Retinal pigment epithelial cell (primary cell): ENCODE measurements at regions not wholly inside any gene's neighbourhood (a gene's known extent, or its start where the extent isn't known, plus 50 kb on each side); places are given as distances from the start of the nearest gene placed in this dataset.

ENCODE experiments used
- DNase-seq: peaks from one replicate; pipeline ENCODE4 v3.0.0-alpha.2; 2010; ENCODE audit warnings: low read depth
- H3K4me3 ChIP-seq: 2 replicates; pipeline ENCODE4 v1.5.1; 2011; ENCODE audit warnings: mild to moderate bottlenecking, low read length, control low read depth, moderate library complexity
- TF ChIP-seq, protein P1 (sequence below): conservative IDR thresholded peaks from 2 replicates; pipeline ENCODE4 v1.5.1; 2011; ENCODE audit warnings: low read depth, low read length, control low read depth, inconsistent platforms

DNA sequence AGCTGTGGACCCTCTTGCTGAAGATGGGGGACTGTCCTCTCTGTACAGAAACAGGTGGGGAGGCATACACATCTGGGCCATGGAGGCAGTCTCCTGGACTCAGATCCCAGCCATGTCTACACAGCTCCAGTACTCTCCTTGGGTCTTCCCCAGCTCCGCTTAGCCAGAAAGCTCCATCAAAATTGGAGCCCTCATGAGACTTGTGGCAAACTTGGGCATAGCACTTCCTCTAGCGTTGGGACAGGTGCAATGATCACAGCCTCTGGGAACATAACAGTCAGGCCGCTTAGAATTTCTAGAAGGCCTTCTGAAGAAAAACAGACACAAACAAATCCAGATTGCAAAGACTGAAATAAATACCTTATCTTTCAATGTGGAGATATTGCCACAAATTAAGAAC is 634.3 kb upstream of the GOLIM4 start:
- DNase-seq, result no peak
- TF ChIP-seq, protein P1, sequence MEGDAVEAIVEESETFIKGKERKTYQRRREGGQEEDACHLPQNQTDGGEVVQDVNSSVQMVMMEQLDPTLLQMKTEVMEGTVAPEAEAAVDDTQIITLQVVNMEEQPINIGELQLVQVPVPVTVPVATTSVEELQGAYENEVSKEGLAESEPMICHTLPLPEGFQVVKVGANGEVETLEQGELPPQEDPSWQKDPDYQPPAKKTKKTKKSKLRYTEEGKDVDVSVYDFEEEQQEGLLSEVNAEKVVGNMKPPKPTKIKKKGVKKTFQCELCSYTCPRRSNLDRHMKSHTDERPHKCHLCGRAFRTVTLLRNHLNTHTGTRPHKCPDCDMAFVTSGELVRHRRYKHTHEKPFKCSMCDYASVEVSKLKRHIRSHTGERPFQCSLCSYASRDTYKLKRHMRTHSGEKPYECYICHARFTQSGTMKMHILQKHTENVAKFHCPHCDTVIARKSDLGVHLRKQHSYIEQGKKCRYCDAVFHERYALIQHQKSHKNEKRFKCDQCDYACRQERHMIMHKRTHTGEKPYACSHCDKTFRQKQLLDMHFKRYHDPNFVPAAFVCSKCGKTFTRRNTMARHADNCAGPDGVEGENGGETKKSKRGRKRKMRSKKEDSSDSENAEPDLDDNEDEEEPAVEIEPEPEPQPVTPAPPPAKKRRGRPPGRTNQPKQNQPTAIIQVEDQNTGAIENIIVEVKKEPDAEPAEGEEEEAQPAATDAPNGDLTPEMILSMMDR, result no peak

DNA sequence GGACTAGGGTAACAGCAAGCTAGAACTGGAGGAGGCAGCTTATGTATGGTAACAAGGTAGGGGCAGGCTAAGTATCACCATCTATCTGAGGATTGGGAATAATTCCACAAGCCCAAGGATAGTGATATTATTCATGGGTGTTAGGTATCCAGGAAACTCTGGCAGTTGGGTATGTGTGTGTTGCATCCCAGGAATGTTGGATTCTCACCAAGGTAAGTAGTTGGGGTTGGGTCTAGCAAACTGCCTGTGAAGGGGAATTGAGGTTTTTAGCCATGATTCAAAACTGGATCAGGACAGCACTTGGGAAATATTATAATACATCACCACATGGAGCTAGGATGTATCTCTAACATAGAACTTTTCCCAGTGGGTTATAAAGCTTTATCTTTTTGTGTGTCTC is 626.4 kb upstream of the GOLIM4 start:
- no peak overlapping the region for H3K4me3 ChIP-seq
- TF ChIP-seq, protein P1, result no peak
- DNase-seq, result no peak

More for the DNA sequence above, 634.3 kb upstream of the GOLIM4 start:
- H3K4me3 ChIP-seq, result no peak overlapping the region

DNA sequence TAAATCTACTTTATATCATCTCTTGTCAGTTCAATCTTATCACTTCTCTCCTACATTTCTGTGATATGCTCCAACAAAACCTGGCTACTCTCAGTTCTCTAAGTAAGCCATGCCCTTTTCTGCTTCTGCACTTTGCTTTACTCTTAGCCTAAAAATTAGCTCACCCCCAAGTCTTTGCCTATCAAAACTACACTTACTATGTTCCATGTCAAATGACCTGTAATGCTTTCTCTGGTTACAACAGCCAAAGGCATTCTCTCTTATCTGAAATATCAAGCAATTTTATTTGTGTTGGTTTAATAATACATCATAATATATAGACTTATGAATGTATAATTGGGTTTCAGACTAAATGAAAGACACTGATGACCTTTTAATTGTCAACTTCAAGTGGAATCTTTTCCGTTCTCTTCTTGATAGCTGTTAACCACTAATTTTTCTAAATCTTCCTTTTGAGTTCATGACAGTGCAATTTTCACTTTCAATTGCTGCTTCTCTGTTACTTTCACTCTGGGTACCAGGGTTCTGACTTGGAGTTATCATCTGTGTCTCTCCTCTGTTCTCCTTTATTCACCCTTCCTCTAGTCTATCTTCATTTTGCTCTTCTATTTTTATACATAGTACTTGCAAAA is 619.0 kb upstream of the GOLIM4 start:
- DNase-seq, result no peak
- no peak overlapping the region for H3K4me3 ChIP-seq
- TF ChIP-seq, protein P1, result no peak

DNA sequence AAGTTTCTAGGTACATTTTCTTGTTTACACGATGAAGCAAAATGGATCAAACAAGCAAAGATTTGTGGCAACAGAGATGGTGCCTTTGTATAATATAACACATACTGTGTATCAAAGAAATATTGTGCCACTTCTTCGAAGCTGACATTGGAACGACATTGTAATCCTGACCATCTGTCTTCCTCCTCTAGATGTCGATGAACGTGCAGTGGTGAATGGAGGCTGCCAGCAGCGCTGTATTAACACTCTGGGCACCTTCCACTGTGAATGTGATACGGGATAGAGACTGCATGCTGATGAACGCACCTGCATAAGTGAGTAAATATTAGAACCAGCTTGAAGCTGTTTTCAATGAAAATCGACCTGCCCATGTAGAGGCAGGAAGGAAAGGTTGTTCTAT is 613.3 kb upstream of the GOLIM4 start:
- DNase-seq, result no peak

DNA sequence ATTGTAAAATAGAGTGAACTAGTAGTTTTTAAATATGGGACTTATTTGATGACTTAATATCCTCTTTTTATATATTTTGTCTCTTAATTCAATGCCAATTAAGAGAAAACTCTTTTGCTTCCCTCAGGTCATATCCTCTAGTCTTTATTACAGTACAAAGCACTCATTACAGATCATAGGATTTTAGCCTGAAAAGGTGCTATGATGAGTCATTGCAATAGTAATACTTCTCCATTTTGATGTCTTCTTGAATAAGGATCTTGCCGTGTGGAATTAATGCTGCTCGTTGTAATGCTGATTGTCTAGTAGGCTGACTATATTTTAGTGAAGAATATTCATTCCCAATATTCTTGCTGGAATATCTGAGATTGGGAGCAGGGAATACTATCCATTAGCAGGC is 612.2 kb upstream of the GOLIM4 start:
- TF ChIP-seq, protein P1, result no peak
- no peak overlapping the region for H3K4me3 ChIP-seq
- no peak for DNase-seq

More for the DNA sequence above, 613.3 kb upstream of the GOLIM4 start:
- TF ChIP-seq, protein P1, result no peak
- no peak overlapping the region for H3K4me3 ChIP-seq

DNA sequence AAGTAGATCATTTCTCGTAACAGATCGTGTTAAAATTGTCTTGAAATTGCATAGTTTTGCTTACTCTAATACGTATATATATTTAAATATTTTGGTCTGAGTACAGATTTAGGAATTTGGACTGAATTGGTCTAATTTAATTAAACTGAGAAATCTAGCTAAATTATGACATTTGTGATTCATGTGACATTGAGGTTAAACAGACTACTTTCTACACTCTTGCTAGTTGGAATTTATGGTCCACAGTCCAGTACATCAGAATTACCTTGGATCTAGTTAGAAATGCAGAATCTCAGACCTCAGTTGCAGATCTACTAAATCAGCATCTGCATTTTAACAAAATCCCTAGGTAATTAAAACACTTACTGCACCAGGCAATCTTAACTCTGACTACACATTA is 609.7 kb upstream of the GOLIM4 start:
- DNase-seq, result no peak
- no peak overlapping the region for H3K4me3 ChIP-seq
- TF ChIP-seq, protein P1, result no peak

DNA sequence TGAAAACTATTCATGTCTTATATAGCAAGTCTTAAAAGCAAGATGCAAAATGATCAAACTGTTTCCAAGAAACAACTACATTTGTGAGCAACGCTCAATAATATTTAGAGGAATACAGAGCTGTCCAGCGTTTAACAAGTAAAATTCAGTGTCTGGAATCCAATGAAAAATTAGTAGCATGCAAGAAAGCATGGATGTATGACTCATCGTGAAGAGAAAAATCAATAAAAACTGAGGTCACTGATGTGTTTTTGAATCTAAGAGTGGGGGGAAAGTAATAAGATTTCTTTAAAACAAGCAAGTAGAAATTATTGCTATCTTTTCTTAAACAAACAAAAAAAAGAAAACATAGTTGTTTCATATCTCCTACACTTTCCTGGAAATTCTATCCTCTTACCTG is 600.3 kb upstream of the GOLIM4 start:
- TF ChIP-seq, protein P1, result no peak

More for the DNA sequence above, 600.3 kb upstream of the GOLIM4 start:
- H3K4me3 ChIP-seq, result no peak overlapping the region
- no peak for DNase-seq
